Peyer's patch (tissue), 4 donors: ENCODE measurements at regions not wholly inside any gene's neighbourhood (a gene's known extent, or its start where the extent isn't known, plus 50 kb on each side); places are given as distances from the start of the nearest gene placed in this dataset.

Source experiments
- DNase-seq, 3 donors: peaks; one replicate each; pipeline ENCODE4 v3.0.0-alpha.2; 2017 to 2019
- H3K27ac ChIP-seq, 4 donors: fragments of 200-600 bp; sonication (generic); one replicate each; pipeline ENCODE4 v1.5.1; 2016 to 2019
- H3K27me3 ChIP-seq, 2 donors: fragments of 200-600 bp; sonication (generic); one replicate each; pipeline ENCODE4 v1.5.1; 2019
- H3K36me3 ChIP-seq, 3 donors: fragments of 200-600 bp; sonication (generic); one replicate each; pipeline ENCODE4 v1.5.1; 2016 to 2019
- H3K4me1 ChIP-seq, 4 donors: fragments of 200-600 bp; sonication (generic); one replicate each; pipeline ENCODE4 v1.5.1; 2016 to 2019
- H3K4me3 ChIP-seq, 4 donors: fragments of 200-600 bp; sonication (generic); 1 replicate in 3 of 4; 2 replicates in 1 of 4; pipeline ENCODE4 v1.5.1; 2016 to 2019; ENCODE audit warnings: mild to moderate bottlenecking in 1 of 4
- H3K9me3 ChIP-seq, 4 donors: fragments of 200-600 bp; sonication (generic); one replicate each; pipeline ENCODE4 v1.5.1; 2016 to 2019; ENCODE audit warnings: mild to moderate bottlenecking in 1 of 4
- CTCF ChIP-seq, 6 experiments: fragments of 450-650 bp in 4 of 6; fragments of 200-600 bp in 2 of 6; sonication (generic) in 1 of 6; IDR thresholded peaks; one replicate each; pipeline ENCODE4 v1.5.1; 2017 to 2019; ENCODE audit warnings: antibody characterized with exemption in 6 of 6, mild to moderate bottlenecking in 3 of 6, moderate library complexity in 1 of 6
- POLR2A ChIP-seq, 2 donors: fragments of 450-650 bp; IDR thresholded peaks; one replicate each; pipeline ENCODE4 v1.5.1; 2017; ENCODE audit warnings: antibody characterized with exemption in 2 of 2, mild to moderate bottlenecking in 2 of 2, moderate library complexity in 2 of 2

DNA sequence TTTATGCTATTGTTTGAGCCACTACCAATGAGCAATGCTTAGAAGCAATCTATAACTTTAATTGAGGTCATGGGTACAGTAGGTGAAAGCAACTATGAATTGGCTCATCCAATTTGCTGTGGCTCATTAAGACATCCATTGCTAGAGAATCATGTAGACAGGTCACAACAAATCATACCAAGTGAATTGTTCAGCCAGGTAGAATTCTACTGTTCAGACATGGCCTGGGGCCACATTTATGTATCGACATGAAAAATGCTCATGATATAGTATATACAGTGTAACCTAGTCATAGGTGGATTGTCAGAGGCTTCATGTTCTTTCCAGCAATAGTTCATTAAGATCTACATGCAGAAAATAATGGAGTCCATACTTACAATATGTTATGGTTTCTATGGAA is 633.7 kb upstream of the EYS start:
- Histone ChIP-seq H3K9me3 (no peaks in the 10 kb centered on the region), H3K4me3 (no peak overlapping the region), H3K27me3 (no peaks in the 10 kb centered on the region), H3K36me3 (no peaks in the 10 kb centered on the region), H3K4me1 (no peaks in the 10 kb centered on the region), H3K27ac (no peak overlapping the region)
- no peak for TF ChIP-seq CTCF (IDR thresholded peaks at IDR 0.05)
- no peak for DNase-seq

- no peak for DNase-seq
- no peak for TF ChIP-seq CTCF (IDR thresholded peaks at IDR 0.05)
- TF ChIP-seq POLR2A (IDR thresholded peaks at IDR 0.05), result no peak
- no peaks in the 10 kb centered on the region for H3K9me3 ChIP-seq
- no peaks in the 10 kb centered on the region for H3K4me1 ChIP-seq
- no peaks in the 10 kb centered on the region for H3K36me3 ChIP-seq
- no peak overlapping the region for H3K4me3 ChIP-seq
- no peak overlapping the region for H3K27ac ChIP-seq
- H3K27me3 ChIP-seq, result no peaks in the 10 kb centered on the region
These were observed 629.1 kb upstream of the EYS start for GRCh38 chr6:66336176-66336575.

DNA sequence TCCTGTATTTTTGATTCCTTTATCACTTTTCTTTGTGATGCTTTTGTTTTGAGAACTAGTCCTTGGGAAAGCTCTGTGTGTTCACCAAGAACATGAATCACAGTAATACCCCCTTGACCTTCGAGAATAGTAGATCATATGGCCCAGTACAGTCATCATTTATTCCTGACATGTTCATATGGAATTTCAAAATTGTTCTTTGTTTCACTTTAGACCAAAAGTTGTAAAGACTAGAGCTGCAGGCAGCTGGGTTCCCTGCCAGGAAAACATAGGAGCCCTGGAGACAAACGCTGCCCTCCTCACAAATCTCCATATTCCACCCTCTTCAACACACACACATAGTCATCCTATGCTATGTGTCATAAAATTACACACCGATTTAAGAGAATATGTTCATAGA is 621.2 kb upstream of the EYS start:
- TF ChIP-seq CTCF (IDR thresholded peaks at IDR 0.05) (no peak), POLR2A (IDR thresholded peaks at IDR 0.05) (no peak)
- peaks cover 0 to 6% (median 0%) of the 10 kb centered on the region in 4 donors for H3K9me3 ChIP-seq
- no peak for DNase-seq
- H3K36me3 ChIP-seq, result no peaks in the 10 kb centered on the region
- no peaks in the 10 kb centered on the region for H3K27me3 ChIP-seq
- no peak overlapping the region for H3K4me3 ChIP-seq
- H3K4me1 ChIP-seq, result no peaks in the 10 kb centered on the region
- no peak overlapping the region for H3K27ac ChIP-seq

- TF ChIP-seq POLR2A (IDR thresholded peaks at IDR 0.05), result no peak
- TF ChIP-seq CTCF (IDR thresholded peaks at IDR 0.05), result no peak
- H3K27me3 ChIP-seq, result no peaks in the 10 kb centered on the region
- no peaks in the 10 kb centered on the region for H3K4me1 ChIP-seq
- no peak for DNase-seq
- no peaks in the 10 kb centered on the region for H3K36me3 ChIP-seq
- H3K4me3 ChIP-seq, result no peak overlapping the region
- H3K27ac ChIP-seq, result no peak overlapping the region
- peaks cover 0 to 6% (median 0%) of the 10 kb centered on the region in 4 donors for H3K9me3 ChIP-seq
These were observed 619.2 kb upstream of the EYS start for GRCh38 chr6:66326228-66326627.

GRCh38 chr6:66321017-66321416 is 614.0 kb upstream of the EYS start:
- Histone ChIP-seq H3K27me3 (no peaks in the 10 kb centered on the region), H3K4me1 (no peaks in the 10 kb centered on the region), H3K36me3 (no peaks in the 10 kb centered on the region), H3K4me3 (no peak overlapping the region), H3K9me3 (no peaks in the 10 kb centered on the region), H3K27ac (no peak overlapping the region)
- TF ChIP-seq POLR2A (IDR thresholded peaks at IDR 0.05) (no peak), CTCF (IDR thresholded peaks at IDR 0.05) (no peak)
- no peak for DNase-seq

DNA sequence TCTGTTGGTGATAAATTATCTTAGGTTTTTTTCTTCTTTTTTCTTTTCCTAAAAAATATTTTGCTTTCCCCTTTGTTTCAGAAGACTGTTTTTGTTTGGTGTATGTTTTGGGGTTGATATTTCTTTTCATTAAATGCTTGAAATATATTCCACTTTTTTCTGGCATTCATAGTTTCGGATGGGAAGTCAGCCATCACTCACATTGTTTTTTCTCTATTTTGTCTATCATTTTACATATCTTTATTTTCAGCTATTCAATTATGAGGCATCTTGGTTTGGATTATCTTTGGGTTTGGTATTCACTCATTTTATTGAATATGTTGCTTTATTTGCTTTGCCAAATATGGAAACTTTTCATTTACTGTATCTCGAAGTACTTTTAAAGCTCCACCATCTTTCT is 600.5 kb upstream of the EYS start:
- no peak for DNase-seq
- peaks cover 0 to 11% (median 0%) of the 10 kb centered on the region in 4 donors for H3K9me3 ChIP-seq
- no peaks in the 10 kb centered on the region for H3K36me3 ChIP-seq
- TF ChIP-seq POLR2A (IDR thresholded peaks at IDR 0.05) (no peak), CTCF (IDR thresholded peaks at IDR 0.05) (no peak)
- H3K4me3 ChIP-seq, result no peak overlapping the region
- H3K4me1 ChIP-seq, result no peaks in the 10 kb centered on the region
- H3K27ac ChIP-seq, result no peak overlapping the region
- no peaks in the 10 kb centered on the region for H3K27me3 ChIP-seq
